ENCODE measurements at regions not wholly inside any gene's neighbourhood (a gene's known extent, or its start where the extent isn't known, plus 50 kb on each side); places are given as distances from the start of the nearest gene placed in this dataset.

- Histone ChIP-seq H3K27ac (ENCODE audit: low read depth, low read length) (peak overlapping the region; percentile 58), H3K4me3 (ENCODE audit: low read depth, low read length) (no peak overlapping the region), H3K9me3 (ENCODE audit: control insufficient read depth, insufficient read depth, low read length) (no peaks in the 10 kb centered on the region), H3K27me3 (ENCODE audit: control insufficient read depth, insufficient read depth, low read length) (no peaks in the 10 kb centered on the region)
- ChIA-PET CTCF (interaction anchor here (0.5 to 0.6 kb wide), 2 partner anchors 13 to 1501 kb away, joined by 3 read pairs; no protein-coding TSS in a partner anchor), POLR2A (interaction anchor here (0.7 to 1.2 kb wide), 4 partner anchors 9 to 73 kb away, joined by 3 read pairs; no protein-coding TSS in a partner anchor)
- TF ChIP-seq CTCF (IDR thresholded peaks at IDR 0.05; ENCODE audit: low read depth, low read length), result no peak
- DNase-seq (ENCODE audit: low read depth, low spot score), result no peak
Observed at GRCh38 chr6:81938991-81939732, 186.7 kb upstream of the TENT5A start.

- Histone ChIP-seq H3K27ac (ENCODE audit: low read depth, low read length) (peak overlapping the region; percentile 52), H3K9me3 (ENCODE audit: control insufficient read depth, insufficient read depth, low read length) (no peaks in the 10 kb centered on the region)
Observed at GRCh38 chr6:81938014-81938856, 185.8 kb upstream of the TENT5A start.

DNA sequence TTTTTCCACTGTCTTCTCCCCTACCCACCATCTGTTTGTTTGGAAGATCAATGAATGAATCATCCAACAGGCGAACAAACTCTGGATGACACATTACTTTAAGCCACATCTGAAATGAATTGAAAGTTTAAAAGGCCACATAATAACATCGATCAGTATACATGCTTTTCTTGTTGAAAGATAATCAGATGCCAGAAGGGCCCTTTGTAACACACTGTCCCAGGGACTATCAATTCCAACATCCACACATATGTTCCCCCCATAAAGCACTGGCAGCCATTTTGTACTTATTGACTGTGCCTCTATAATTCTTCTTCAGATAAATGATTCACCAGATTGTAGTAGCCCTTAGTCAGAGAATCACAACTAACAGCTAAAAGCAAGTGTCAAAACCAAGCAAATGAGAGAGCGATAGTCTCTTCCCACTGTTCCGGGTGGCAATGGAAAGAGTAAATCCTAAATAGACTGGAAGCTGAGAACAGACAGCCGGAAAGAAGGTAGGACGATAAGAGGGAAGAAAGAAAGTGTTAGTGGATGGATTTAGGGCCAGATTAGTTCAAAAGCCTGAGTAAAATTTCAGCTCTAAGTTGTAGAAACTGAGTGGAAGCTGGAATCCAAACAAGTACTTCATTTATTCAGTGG is 184.9 kb upstream of the TENT5A start:
- POLR2A ChIA-PET, result no interaction called here
- CTCF ChIA-PET, result no interaction called here
- no peak overlapping the region for H3K4me3 ChIP-seq (ENCODE audit: low read depth, low read length)

More at GRCh38 chr6:81938014-81938856, 185.8 kb upstream of the TENT5A start:
- CTCF ChIA-PET, result interaction anchor here (0.5 to 0.6 kb wide), 2 partner anchors 14 to 1500 kb away, joined by 3 read pairs; no protein-coding TSS in a partner anchor
- DNase-seq (ENCODE audit: low read depth, low spot score), result peak; percentile 75
- no peak overlapping the region for H3K4me3 ChIP-seq (ENCODE audit: low read depth, low read length)
- TF ChIP-seq CTCF (IDR thresholded peaks at IDR 0.05; ENCODE audit: low read depth, low read length), result no peak
- H3K27me3 ChIP-seq (ENCODE audit: control insufficient read depth, insufficient read depth, low read length), result no peaks in the 10 kb centered on the region
- POLR2A ChIA-PET, result interaction anchor here (0.7 kb wide), 1 partner anchor 43 kb away, joined by 3 read pairs; no protein-coding TSS in a partner anchor

GRCh38 chr6:81934936-81935335 is 182.5 kb upstream of the TENT5A start:
- H3K9me3 ChIP-seq (ENCODE audit: control insufficient read depth, insufficient read depth, low read length), result no peaks in the 10 kb centered on the region
- DNase-seq (ENCODE audit: low read depth, low spot score), result no peak
- H3K4me3 ChIP-seq (ENCODE audit: low read depth, low read length), result no peak overlapping the region
- ChIA-PET CTCF (no interaction called here), POLR2A (no interaction called here)
- no peak for TF ChIP-seq CTCF (IDR thresholded peaks at IDR 0.05; ENCODE audit: low read depth, low read length)
- H3K27me3 ChIP-seq (ENCODE audit: control insufficient read depth, insufficient read depth, low read length), result no peaks in the 10 kb centered on the region
- H3K27ac ChIP-seq (ENCODE audit: low read depth, low read length), result no peak overlapping the region

More for the DNA sequence above, 184.9 kb upstream of the TENT5A start:
- DNase-seq (ENCODE audit: low read depth, low spot score), result no peak
- no peak for TF ChIP-seq CTCF (IDR thresholded peaks at IDR 0.05; ENCODE audit: low read depth, low read length)
- Histone ChIP-seq H3K27me3 (ENCODE audit: control insufficient read depth, insufficient read depth, low read length) (no peaks in the 10 kb centered on the region), H3K27ac (ENCODE audit: low read depth, low read length) (peak overlapping the region; percentile 34), H3K9me3 (ENCODE audit: control insufficient read depth, insufficient read depth, low read length) (no peaks in the 10 kb centered on the region)

All from AG04450 (cell line).